ENCODE measurements at regions not wholly inside any gene's neighbourhood (a gene's known extent, or its start where the extent isn't known, plus 50 kb on each side); places are given as distances from the start of the nearest gene placed in this dataset.

DNA sequence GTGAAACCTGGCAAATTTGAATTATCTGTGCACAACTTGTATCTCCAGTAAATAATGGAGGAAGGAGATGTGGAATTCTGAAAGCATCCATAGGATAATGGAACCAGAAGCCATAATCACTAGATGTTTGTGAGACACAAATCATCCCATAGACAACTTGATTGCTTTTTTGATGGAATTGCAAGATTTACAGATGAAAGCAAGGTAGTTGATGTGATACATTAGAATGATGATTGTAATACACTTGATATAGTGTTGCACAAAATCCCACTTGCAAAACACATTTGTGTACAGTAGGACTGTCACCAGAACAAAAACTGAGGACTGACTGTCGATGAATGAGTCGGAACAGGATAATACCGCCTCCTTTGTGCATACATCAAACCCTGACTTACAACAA is 178.3 kb downstream of the IRS2 start:
- H3K4me3 ChIP-seq, result no peak overlapping the region
- H3K4me1 ChIP-seq (ENCODE audit: insufficient read depth), result no peaks in the 10 kb centered on the region
- H3K36me3 ChIP-seq, result no peaks in the 10 kb centered on the region
- no peaks in the 10 kb centered on the region for H3K27me3 ChIP-seq
- intact Hi-C loops (cut with DNase I), result no loop called here
- H3K9me3 ChIP-seq, result no peaks in the 10 kb centered on the region
- TF ChIP-seq, protein P1, sequence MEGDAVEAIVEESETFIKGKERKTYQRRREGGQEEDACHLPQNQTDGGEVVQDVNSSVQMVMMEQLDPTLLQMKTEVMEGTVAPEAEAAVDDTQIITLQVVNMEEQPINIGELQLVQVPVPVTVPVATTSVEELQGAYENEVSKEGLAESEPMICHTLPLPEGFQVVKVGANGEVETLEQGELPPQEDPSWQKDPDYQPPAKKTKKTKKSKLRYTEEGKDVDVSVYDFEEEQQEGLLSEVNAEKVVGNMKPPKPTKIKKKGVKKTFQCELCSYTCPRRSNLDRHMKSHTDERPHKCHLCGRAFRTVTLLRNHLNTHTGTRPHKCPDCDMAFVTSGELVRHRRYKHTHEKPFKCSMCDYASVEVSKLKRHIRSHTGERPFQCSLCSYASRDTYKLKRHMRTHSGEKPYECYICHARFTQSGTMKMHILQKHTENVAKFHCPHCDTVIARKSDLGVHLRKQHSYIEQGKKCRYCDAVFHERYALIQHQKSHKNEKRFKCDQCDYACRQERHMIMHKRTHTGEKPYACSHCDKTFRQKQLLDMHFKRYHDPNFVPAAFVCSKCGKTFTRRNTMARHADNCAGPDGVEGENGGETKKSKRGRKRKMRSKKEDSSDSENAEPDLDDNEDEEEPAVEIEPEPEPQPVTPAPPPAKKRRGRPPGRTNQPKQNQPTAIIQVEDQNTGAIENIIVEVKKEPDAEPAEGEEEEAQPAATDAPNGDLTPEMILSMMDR (IDR thresholded peaks at IDR 0.05), result no peak
- TF ChIP-seq EP300 (IDR thresholded peaks at IDR 0.05) (no peak), POLR2A (IDR thresholded peaks at IDR 0.05) (no peak)
- DNase-seq, result no peak
- H3K27ac ChIP-seq, result no peak overlapping the region
- WGBS, 3 donors, result 93 to 98% (median 97%) methylated on average over 3 of the region's 3 CpGs

DNA sequence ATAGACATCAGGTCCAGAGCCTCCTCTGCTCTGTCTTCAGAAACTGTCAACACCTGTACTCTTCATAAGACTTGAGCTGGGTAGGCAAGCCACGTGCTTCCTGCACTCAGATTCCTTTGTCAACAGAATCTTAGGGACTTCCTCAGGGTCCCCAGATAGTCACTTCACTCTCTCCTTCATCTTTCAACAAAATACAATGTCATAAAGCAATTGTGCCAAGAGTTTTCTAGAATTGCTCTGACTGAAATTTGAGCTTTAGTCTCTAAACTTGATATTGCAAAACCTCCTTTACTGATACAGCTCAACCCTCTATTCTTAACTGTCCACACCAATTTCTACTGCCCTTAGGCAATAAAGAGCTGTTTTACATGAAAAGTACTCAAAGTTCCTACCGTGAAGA is 179.9 kb downstream of the IRS2 start:
- 38 to 41% (median 39%) methylated on average over 2 of the region's 2 CpGs for WGBS, 3 donors
- Histone ChIP-seq H3K4me3 (no peak overlapping the region), H3K36me3 (no peaks in the 10 kb centered on the region), H3K27ac (no peak overlapping the region), H3K4me1 (ENCODE audit: insufficient read depth) (no peaks in the 10 kb centered on the region), H3K9me3 (no peaks in the 10 kb centered on the region), H3K27me3 (no peaks in the 10 kb centered on the region)
- TF ChIP-seq EP300 (IDR thresholded peaks at IDR 0.05) (no peak), POLR2A (IDR thresholded peaks at IDR 0.05) (no peak)
- TF ChIP-seq, protein P1 (IDR thresholded peaks at IDR 0.05), result no peak
- no peak for DNase-seq
- intact Hi-C loops (cut with DNase I), result no loop called here

DNA sequence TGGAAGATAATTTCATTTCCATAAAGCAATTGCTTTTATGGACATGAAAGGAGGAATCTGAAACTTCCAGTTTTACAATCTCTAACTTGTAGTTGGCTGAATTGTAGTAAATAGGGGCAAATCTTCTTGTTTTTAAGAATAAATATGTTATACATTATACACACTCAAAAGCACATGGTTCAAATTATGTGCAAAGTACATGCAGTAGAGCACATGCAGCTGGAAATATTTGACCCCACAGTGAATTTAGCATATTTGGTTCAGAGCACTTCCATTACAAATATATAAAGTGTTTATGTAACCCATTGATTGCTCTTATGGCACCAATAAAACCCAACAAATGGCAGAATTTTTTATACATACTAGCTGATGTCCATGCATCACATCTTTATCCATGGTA is 180.5 kb downstream of the IRS2 start:
- H3K36me3 ChIP-seq, result no peaks in the 10 kb centered on the region
- DNase-seq, result no peak
- H3K27ac ChIP-seq, result no peak overlapping the region
- no peaks in the 10 kb centered on the region for H3K9me3 ChIP-seq
- no peaks in the 10 kb centered on the region for H3K27me3 ChIP-seq
- intact Hi-C loops (cut with DNase I), result no loop called here
- no peak overlapping the region for H3K4me3 ChIP-seq
- TF ChIP-seq POLR2A (IDR thresholded peaks at IDR 0.05) (no peak), EP300 (IDR thresholded peaks at IDR 0.05) (no peak)
- TF ChIP-seq, protein P1 (IDR thresholded peaks at IDR 0.05), result no peak
- no peaks in the 10 kb centered on the region for H3K4me1 ChIP-seq (ENCODE audit: insufficient read depth)

DNA sequence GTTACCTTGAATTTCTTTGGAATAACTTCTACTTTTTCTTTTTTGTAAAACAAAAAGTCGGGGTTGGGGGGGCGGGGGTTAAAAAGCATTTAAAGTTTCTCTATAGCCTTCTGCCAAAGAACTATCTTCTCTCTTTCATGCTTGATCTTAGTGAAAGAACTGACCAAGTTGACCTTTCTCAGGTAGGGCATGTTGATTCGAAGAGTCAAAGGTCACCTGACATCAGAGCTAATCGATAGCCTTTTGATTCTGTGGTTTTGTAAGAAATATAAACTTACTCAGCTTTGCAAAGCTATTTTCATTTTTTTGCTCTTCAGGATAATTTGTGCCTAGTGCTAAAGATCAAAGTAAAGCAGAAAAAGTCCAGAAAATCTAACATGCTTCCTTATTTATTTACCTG is 181.5 kb downstream of the IRS2 start:
- DNase-seq, result no peak
- H3K4me1 ChIP-seq (ENCODE audit: insufficient read depth), result no peaks in the 10 kb centered on the region
- no peak overlapping the region for H3K4me3 ChIP-seq
- H3K9me3 ChIP-seq, result no peaks in the 10 kb centered on the region
- TF ChIP-seq EP300 (IDR thresholded peaks at IDR 0.05) (no peak), POLR2A (IDR thresholded peaks at IDR 0.05) (no peak)
- TF ChIP-seq, protein P1 (IDR thresholded peaks at IDR 0.05), result no peak
- intact Hi-C loops (cut with DNase I), result no loop called here
- no peaks in the 10 kb centered on the region for H3K36me3 ChIP-seq
- H3K27me3 ChIP-seq, result no peaks in the 10 kb centered on the region
- H3K27ac ChIP-seq, result no peak overlapping the region
- 89 to 93% (median 92%) methylated on average over 4 of the region's 4 CpGs for WGBS, 3 donors

DNA sequence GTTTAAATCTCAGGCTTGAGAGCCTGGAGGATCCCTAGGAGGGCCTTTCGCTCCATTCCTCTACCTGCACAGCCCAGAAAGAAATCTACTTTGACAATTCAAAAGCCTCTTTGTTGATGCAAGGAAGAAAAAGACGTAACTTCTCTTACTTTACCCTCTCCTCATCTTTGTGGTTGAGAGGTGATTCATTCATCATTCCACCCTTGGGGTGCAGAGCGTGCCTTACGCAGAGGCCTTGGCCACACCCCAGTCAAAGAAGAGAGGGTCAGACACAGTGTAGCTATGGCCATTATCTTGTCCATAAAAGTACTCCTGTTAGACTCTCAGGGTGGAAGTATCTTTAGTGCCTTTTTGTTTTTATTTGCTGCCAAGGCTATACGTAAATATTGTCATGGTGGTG is 184.0 kb downstream of the IRS2 start:
- no peak for DNase-seq
- Histone ChIP-seq H3K9me3 (no peaks in the 10 kb centered on the region), H3K36me3 (no peaks in the 10 kb centered on the region), H3K4me3 (no peak overlapping the region), H3K27me3 (no peaks in the 10 kb centered on the region), H3K27ac (no peak overlapping the region), H3K4me1 (ENCODE audit: insufficient read depth) (no peaks in the 10 kb centered on the region)
- TF ChIP-seq POLR2A (IDR thresholded peaks at IDR 0.05) (no peak), EP300 (IDR thresholded peaks at IDR 0.05) (no peak)
- TF ChIP-seq, protein P1 (IDR thresholded peaks at IDR 0.05), result no peak
- intact Hi-C loops (cut with DNase I), result no loop called here
- WGBS, 3 donors, result 75 to 96% (median 86%) methylated on average over 5 of the region's 5 CpGs
